Astrocyte (in vitro differentiated cells and primary cell): ENCODE measurements at regions not wholly inside any gene's neighbourhood (a gene's known extent, or its start where the extent isn't known, plus 50 kb on each side); places are given as distances from the start of the nearest gene placed in this dataset.

ENCODE experiments used
- DNase-seq: peaks from one replicate; pipeline ENCODE4 v3.0.0-alpha.2; 2010; ENCODE audit warnings: low read depth
- FAIRE-seq: peaks from 2 replicates; lab custom pipeline; 2011; peaks lifted over from hg19 to GRCh38; lab: Jason Lieb, UNC
- H2AFZ ChIP-seq: 2 replicates; pipeline ENCODE4 v1.6.0; 2012; ENCODE audit warnings: low read depth, low read length, inconsistent platforms
- H3K27ac ChIP-seq: 2 replicates; pipeline ENCODE4 v1.5.1; 2011; ENCODE audit warnings: low read depth, low read length, inconsistent platforms
- H3K27me3 ChIP-seq: 2 replicates; pipeline ENCODE4 v1.6.0; 2011; ENCODE audit warnings: low read length, inconsistent platforms; ENCODE audit not compliant: insufficient read depth
- H3K36me3 ChIP-seq: 2 replicates; pipeline ENCODE4 v1.5.1; 2011; ENCODE audit warnings: low read length, inconsistent platforms; ENCODE audit not compliant: insufficient read depth
- H3K4me1 ChIP-seq: 2 replicates; pipeline ENCODE4 v1.5.1; 2011; ENCODE audit warnings: low read length, inconsistent platforms; ENCODE audit not compliant: insufficient read depth
- H3K4me2 ChIP-seq: 2 replicates; pipeline ENCODE4 v1.6.0; 2012; ENCODE audit warnings: low read length, inconsistent platforms
- H3K4me3 ChIP-seq: 2 replicates; pipeline ENCODE4 v1.5.1; 2011; ENCODE audit warnings: low read depth, mild to moderate bottlenecking, low read length, inconsistent platforms; ENCODE audit not compliant: insufficient read depth
- H3K79me2 ChIP-seq: 2 replicates; pipeline ENCODE4 v1.6.0; 2012; ENCODE audit warnings: mild to moderate bottlenecking, low read length, inconsistent platforms; ENCODE audit not compliant: insufficient read depth
- H3K9ac ChIP-seq: 2 replicates; pipeline ENCODE4 v1.6.0; 2012; ENCODE audit warnings: mild to moderate bottlenecking, low read length, inconsistent platforms
- H3K9me3 ChIP-seq: 2 replicates; pipeline ENCODE4 v1.5.1; 2012; ENCODE audit warnings: low read depth, mild to moderate bottlenecking, low read length, inconsistent platforms; ENCODE audit not compliant: insufficient read depth
- H4K20me1 ChIP-seq: 2 replicates; pipeline ENCODE4 v1.6.0; 2012; ENCODE audit warnings: low read length, inconsistent platforms; ENCODE audit not compliant: insufficient read depth
- H3K27ac Mint-ChIP-seq: one replicate; pipeline ENCODE4 v1.8.0; 2021; ENCODE audit warnings: mild to moderate bottlenecking, mixed read lengths; ENCODE audit not compliant: unreplicated experiment
- H3K27me3 Mint-ChIP-seq: one replicate; pipeline ENCODE4 v1.8.0; 2021; ENCODE audit warnings: low read depth, mixed read lengths; ENCODE audit not compliant: unreplicated experiment
- H3K36me3 Mint-ChIP-seq: one replicate; pipeline ENCODE4 v1.8.0; 2021; ENCODE audit warnings: low read depth, mixed read lengths; ENCODE audit not compliant: unreplicated experiment
- H3K4me1 Mint-ChIP-seq: one replicate; pipeline ENCODE4 v1.8.0; 2021; ENCODE audit warnings: low read depth, mixed read lengths; ENCODE audit not compliant: unreplicated experiment
- H3K4me3 Mint-ChIP-seq: one replicate; pipeline ENCODE4 v1.8.0; 2021; ENCODE audit warnings: mild to moderate bottlenecking, moderate library complexity, mixed read lengths; ENCODE audit not compliant: unreplicated experiment
- H3K9me3 Mint-ChIP-seq: one replicate; pipeline ENCODE4 v1.8.0; 2021; ENCODE audit warnings: mild to moderate bottlenecking, mixed read lengths; ENCODE audit not compliant: unreplicated experiment
- CTCF ChIP-seq: IDR thresholded peaks from 2 replicates; pipeline ENCODE4 v1.5.1; 2011; ENCODE audit warnings: low read depth, mild to moderate bottlenecking, inconsistent platforms, low read length, moderate library complexity; ENCODE audit not compliant: insufficient read depth
- EZH2 ChIP-seq: IDR thresholded peaks from 2 replicates; pipeline ENCODE4 v1.6.1; 2012; ENCODE audit warnings: mild to moderate bottlenecking, low read length, inconsistent platforms; ENCODE audit not compliant: insufficient read depth

GRCh38 chr2:126571403-126571802 is 84.6 kb upstream of the GYPC start:
- no peak overlapping the region for H2AFZ ChIP-seq
- H3K4me3 Mint-ChIP-seq: no peak overlapping the region
- no peak overlapping the region for H3K4me3 ChIP-seq

DNA sequence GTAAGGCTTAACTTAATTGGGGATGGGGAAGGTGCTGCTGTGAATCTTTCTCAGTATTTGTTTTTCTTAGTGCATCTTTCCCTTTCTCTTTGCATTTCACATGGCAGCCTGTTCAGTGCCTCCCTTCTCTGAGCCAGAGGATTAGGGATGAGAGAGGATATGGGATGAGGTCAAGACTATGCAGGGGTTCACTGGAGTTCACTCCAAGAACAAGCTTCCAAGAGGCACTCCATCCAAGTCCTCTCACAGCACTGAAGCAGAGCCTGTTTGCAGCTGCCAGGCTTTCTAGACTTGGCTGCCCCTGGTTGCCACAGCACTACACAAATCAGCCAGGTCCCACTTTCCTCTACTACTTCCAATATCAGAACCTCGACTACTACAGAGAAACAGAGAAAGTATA is 80.3 kb upstream of the GYPC start:
- Histone ChIP-seq H2AFZ (no peak overlapping the region), H3K36me3 (no peaks in the 10 kb centered on the region), H3K9ac (no peak overlapping the region), H3K9me3 (no peaks in the 10 kb centered on the region), H3K4me1 (no peaks in the 10 kb centered on the region), H3K79me2 (no peaks in the 10 kb centered on the region), H4K20me1 (no peaks in the 10 kb centered on the region), H3K4me3 (no peak overlapping the region), H3K27me3 (no peaks in the 10 kb centered on the region), H3K27ac (no peak overlapping the region), H3K4me2 (no peak overlapping the region)
- Mint-ChIP-seq H3K4me1 (no peaks in the 10 kb centered on the region), H3K4me3 (no peak overlapping the region), H3K27ac (no peak overlapping the region), H3K9me3 (no peaks in the 10 kb centered on the region), H3K27me3 (peaks cover 9% of the 10 kb centered on the region), H3K36me3 (no peaks in the 10 kb centered on the region)
- DNase-seq (no peak), FAIRE-seq (no peak)
- TF ChIP-seq EZH2 (no peak), CTCF (no peak)

More at GRCh38 chr2:126571403-126571802, 84.6 kb upstream of the GYPC start:
- no peak overlapping the region for H3K4me2 ChIP-seq
- Mint-ChIP-seq H3K27me3 (peaks cover 8% of the 10 kb centered on the region), H3K27ac (no peak overlapping the region), H3K9me3 (no peaks in the 10 kb centered on the region), H3K4me1 (no peaks in the 10 kb centered on the region), H3K36me3 (no peaks in the 10 kb centered on the region)
- DNase-seq: no peak
- no peak for FAIRE-seq
- no peaks in the 10 kb centered on the region for H3K27me3 ChIP-seq
- H3K27ac ChIP-seq: no peak overlapping the region
- no peaks in the 10 kb centered on the region for H3K9me3 ChIP-seq
- TF ChIP-seq EZH2: no peak
- TF ChIP-seq CTCF: no peak
- H3K9ac ChIP-seq: no peak overlapping the region
- no peaks in the 10 kb centered on the region for H4K20me1 ChIP-seq
- no peaks in the 10 kb centered on the region for H3K79me2 ChIP-seq
- no peaks in the 10 kb centered on the region for H3K36me3 ChIP-seq
- no peaks in the 10 kb centered on the region for H3K4me1 ChIP-seq

DNA sequence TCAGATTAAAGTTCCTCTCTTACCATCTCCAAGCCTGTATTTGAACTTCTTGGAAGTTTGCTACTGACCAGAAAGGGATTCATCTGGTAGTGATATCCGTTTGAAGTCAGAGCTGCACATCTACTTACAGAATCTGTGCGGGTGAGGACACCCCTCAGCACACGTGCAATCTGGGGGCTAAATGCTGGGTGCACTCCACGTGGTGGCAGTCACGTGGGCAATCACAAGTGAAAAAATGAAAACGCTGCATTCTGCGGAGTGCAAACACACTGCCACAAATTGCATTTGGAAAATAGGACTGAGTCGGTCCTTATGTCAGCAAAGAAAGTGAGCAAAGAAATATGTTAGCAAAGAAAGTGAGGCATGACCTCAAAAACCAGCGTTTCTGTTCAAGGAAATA is 76.1 kb upstream of the GYPC start:
- Mint-ChIP-seq H3K27me3 (peaks cover 7% of the 10 kb centered on the region), H3K36me3 (no peaks in the 10 kb centered on the region), H3K9me3 (no peaks in the 10 kb centered on the region), H3K4me3 (no peak overlapping the region), H3K27ac (no peak overlapping the region), H3K4me1 (no peaks in the 10 kb centered on the region)
- Histone ChIP-seq H3K27me3 (no peaks in the 10 kb centered on the region), H3K4me1 (no peaks in the 10 kb centered on the region), H3K27ac (no peak overlapping the region), H3K4me3 (no peak overlapping the region), H4K20me1 (no peaks in the 10 kb centered on the region), H3K9ac (no peak overlapping the region), H3K4me2 (no peak overlapping the region), H2AFZ (no peak overlapping the region), H3K36me3 (no peaks in the 10 kb centered on the region), H3K9me3 (no peaks in the 10 kb centered on the region), H3K79me2 (no peaks in the 10 kb centered on the region)
- DNase-seq (no peak), FAIRE-seq (no peak)
- TF ChIP-seq EZH2 (no peak), CTCF (no peak)
